Activated CD4-positive, alpha-beta T cell treated with anti-CD3 and anti-CD28 coated beads for 4 hours (primary cell): ENCODE measurements at regions not wholly inside any gene's neighbourhood (a gene's known extent, or its start where the extent isn't known, plus 50 kb on each side); places are given as distances from the start of the nearest gene placed in this dataset.
"Not testable (repeated sequence)": the region's sequence is repeated elsewhere in the genome, so short reads cannot be mapped to it uniquely, and the experiment has no call there.

ENCODE experiments used
- DNase-seq, 2 donors: peaks; one replicate each; pipeline ENCODE4 v3.0.0-alpha.2; 2020

DNA sequence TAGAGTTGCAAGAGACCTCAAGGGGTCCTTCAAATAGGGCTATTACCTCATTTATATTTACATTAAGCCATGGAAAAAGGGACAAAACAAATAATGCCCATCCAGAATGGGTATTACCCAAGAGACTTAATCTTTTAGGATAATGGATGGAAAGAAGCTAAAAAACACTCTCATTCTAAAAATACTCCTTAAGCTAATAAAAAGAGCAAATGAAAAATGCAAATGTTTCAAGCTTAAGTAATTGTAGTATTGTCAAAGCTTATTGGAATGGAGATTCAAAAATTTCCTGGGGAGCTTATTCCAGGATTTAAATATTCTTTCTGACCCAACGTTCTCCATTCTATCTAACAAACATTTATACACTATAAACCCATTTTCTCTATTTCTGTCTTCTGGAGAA is 107.8 kb upstream of the SPIN4 start:
- DNase-seq, result no peak

DNA sequence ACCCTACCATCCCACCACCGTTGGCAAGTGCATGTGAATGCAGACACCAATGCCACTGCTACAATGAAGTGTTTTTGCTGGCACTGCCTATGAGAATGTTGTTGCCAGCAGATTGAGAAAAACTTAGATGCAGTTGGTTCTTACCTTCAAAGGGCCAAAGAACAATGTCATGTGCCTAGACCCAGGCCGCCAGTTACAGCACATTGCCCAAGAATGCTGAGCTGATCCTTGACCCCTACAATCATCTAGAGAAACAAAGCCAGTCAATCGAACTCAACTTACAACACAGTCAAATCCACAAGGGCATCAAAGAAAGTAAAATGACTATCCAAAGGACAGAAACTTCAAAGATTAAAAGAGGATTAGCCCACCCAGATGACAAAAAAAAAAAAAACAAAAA is 102.4 kb upstream of the SPIN4 start:
- no peak for DNase-seq

GRCh38 chrX:63441717-63442116 is 90.6 kb upstream of the SPIN4 start:
- no peak for DNase-seq

GRCh38 chrX:63439580-63439979 is 88.4 kb upstream of the SPIN4 start:
- DNase-seq, result no peak

- DNase-seq, result no peak
These were observed 85.7 kb upstream of the SPIN4 start for GRCh38 chrX:63436865-63437264.

DNA sequence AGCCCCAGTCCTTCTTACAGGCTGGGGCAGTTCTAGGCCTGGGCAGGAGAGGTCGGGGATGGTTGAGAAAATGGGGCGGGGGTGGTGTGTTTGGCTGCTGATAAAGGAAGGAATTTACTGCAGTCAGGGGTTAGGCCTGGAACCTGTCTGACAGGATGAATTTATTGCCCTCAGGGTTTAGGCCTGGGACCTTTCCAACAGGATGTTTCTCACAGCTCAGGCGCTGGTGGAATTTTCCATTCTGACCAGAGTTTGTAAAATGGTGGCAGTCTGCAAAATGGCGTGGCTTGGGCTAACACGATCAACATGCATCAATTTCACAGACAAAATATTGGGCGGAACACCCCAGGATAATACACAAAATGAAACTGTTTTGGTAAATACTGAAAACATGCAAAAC is 83.5 kb upstream of the SPIN4 start:
- no peak for DNase-seq

- no peak for DNase-seq
These were observed 83.1 kb upstream of the SPIN4 start for GRCh38 chrX:63434206-63434605.

- no peak for DNase-seq
These were observed 78.9 kb upstream of the SPIN4 start for GRCh38 chrX:63430026-63430425.

DNA sequence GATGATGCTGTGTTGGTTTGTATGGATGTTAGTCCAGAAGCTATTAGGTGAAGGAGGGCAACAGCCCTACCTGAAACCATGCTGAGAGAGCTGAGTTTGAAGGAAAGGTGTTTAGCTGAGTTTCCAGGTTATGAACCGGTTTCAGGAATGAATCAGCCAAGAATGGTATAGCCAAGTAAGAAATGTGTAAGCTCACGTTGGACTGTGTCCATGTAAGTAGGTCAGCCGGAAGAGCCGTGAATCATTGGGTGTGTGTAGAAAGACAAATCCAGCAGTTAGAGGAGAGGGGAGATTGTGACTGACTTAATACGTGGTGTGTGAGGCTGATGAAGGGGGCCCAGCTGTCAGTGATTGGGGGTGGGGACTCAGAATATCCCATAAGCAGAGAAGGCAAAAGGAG is 77.2 kb upstream of the SPIN4 start:
- DNase-seq, result no peak

GRCh38 chrX:63426519-63426918 is 75.4 kb upstream of the SPIN4 start:
- no peak for DNase-seq

DNA sequence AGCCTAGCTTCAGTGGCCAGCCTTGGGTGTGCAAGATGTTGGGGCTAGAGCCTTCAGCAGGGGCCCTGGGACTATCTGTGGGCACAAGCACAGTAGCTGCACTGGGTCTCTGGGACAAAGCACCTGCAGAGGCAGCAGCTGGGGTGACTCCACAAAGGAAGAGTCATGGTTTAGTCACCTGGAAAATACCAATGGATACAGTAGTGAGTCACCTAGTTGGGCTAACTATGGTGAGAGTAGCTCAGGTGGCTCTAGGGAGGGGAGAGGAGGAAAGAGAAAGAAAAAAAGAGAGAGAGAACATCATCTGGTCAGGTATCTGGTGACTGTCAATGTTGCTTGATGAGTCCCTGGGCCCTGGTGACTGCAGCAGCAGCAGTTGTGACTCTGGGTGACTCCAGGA is 72.9 kb upstream of the SPIN4 start:
- DNase-seq, result no peak

DNA sequence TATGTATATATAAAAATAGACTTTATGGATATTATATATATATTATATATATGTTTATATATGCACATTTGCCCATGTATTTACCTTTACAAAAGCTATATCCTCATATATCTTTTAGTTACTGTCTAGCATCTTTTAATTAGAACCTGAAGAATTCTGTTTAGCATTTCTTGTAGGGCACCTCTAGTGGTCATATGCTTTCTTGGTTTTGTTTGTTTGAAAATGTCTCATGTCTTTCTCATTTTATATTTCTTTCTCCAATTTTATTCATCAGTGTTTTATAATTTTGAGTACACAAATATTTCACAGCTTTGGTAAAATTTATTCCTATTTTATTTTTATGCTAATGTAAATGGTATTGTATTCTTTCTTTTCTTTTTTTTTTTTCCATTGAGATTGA is 70.3 kb upstream of the SPIN4 start:
- DNase-seq, result no peak

- no peak for DNase-seq
These were observed 67.1 kb upstream of the SPIN4 start for GRCh38 chrX:63418211-63418610.

- DNase-seq, result no peak
These were observed 66.5 kb upstream of the SPIN4 start for GRCh38 chrX:63417649-63418048.

DNA sequence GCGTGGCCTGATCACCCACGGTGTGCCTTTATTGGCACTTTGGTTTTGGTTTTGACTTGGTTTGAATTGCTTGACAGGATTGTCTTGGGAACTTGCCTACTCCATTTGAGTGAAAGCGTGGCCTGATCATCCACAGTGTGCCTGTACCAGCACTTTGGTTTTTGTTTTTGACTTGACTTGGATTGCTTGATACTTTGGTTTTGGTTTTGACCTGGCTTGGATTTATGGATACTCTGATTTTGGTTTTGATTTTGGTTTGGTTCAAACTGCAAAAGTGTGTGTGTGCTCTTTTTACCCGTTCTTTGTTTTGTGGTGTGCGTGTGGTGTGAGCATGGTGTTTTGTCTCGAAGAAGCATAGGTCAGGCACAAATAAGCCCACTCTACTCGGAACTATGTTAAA is 58.8 kb upstream of the SPIN4 start:
- DNase-seq, result not testable (repeated sequence)

DNA sequence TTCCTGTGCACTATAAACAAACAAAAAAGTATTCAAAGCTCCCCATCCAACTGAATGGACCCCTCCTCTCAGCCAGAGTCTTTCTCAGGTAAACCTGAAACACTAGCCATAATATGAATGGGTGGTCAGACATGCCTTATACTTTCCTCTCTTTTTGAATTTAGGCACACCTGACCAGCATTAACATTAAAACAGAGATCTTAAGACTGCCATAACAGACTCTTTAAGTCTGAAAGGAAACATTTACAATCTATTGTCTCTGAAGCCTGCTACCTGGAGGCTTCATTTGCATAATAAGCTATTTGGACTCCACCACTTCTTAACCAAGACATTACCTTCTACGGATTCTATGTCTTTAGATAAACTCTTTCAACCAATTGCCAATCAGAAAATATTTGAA is 56.9 kb upstream of the SPIN4 start:
- no peak for DNase-seq

- DNase-seq, result no peak
These were observed 53.2 kb upstream of the SPIN4 start for GRCh38 chrX:63404332-63404731.

DNA sequence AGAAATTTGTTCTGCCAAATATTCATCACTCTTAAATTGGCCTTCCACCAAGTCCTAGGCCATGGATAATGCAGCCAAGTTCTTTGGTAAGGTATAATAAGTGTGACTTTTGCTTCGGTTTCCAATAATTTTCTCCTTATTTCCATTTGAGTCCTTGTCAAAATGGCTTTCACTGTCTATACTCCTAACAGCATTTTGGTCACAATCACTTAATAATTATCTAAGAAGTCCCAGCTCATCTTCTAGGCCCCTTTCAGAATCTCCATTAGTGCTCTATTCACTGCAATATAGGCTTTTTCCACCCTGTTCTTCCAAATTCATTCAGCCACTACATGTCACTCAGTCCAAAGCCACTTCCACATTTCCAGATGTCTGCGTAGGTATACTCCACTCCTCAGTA is 51.0 kb upstream of the SPIN4 start:
- no peak for DNase-seq
